Adrenal gland (tissue), 5 donors: ENCODE measurements at regions not wholly inside any gene's neighbourhood (a gene's known extent, or its start where the extent isn't known, plus 50 kb on each side); places are given as distances from the start of the nearest gene placed in this dataset.

Source experiments
- CTCF ChIP-seq, 6 experiments: fragments of 450-650 bp in 4 of 6; fragments of 200-600 bp in 2 of 6; sonication (generic) in 1 of 6; IDR thresholded peaks; 1 replicate in 5 of 6; 2 replicates in 1 of 6; pipeline versions ENCODE4 v1.5.1 to v1.8.0; 2016 to 2021; ENCODE audit warnings: antibody characterized with exemption in 6 of 6, mild to moderate bottlenecking in 2 of 6, moderate library complexity in 1 of 6
- POLR2A ChIP-seq, 2 donors: fragments of 450-650 bp; IDR thresholded peaks; one replicate each; pipeline ENCODE4 v1.6.1; 2017; ENCODE audit warnings: antibody characterized with exemption in 2 of 2, mild to moderate bottlenecking in 2 of 2, moderate library complexity in 1 of 2
- donor health status: DM: no; HTN: no; CAD: no.

- TF ChIP-seq CTCF (IDR thresholded peaks at IDR 0.05) (no peak), POLR2A (IDR thresholded peaks at IDR 0.05) (no peak)
Observed at GRCh38 chr2:239535413-239536144, 134.8 kb upstream of the HDAC4 start.
